ENCODE measurements at regions not wholly inside any gene's neighbourhood (a gene's known extent, or its start where the extent isn't known, plus 50 kb on each side); places are given as distances from the start of the nearest gene placed in this dataset.

DNA sequence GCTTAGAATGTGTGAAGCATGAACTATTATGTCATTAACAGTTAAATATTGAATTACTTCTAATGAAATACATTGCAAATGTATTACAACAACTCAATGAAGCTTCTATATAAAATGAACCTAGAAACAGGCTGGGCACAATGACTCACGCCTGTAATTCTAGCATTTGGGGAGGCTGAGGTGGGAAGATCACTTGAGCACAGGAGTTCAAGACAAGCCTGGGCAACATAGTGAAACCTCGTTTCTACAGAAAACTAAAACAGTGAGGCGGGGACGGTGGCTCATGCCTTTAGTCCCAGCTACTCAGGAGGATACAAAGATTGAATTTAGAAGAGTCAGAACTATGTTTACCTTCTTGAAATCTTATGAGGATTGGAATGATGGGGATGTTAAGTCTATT lies 505.1 kb downstream of the SLITRK5 start:
- no peaks in the 10 kb centered on the region for H3K36me3 ChIP-seq (ENCODE audit: low read depth)
- intact Hi-C loops (cut with micrococcal nuclease; ENCODE audit: unreplicated experiment), result no loop called here
- H3K27me3 ChIP-seq (ENCODE audit: insufficient read depth, low read depth), result no peaks in the 10 kb centered on the region

DNA sequence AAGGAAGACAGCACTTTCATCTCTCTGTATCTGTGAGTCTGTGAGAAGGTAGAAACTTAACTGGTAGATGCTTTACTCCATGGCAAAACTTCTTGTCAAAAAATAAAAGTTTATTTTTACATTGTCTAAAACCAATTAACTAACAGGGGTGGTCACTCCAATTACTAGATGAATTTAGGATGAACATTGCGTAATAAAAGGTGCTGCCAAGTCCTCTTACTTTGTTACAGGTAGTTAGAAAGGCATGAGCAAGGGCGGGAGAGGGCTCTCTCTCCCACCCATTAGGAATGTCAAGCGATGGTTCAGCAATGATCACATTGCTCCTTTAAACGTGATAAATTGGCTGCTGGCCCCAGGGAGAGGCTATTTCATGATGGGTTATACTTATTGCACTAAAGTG lies 512.3 kb downstream of the SLITRK5 start:
- Histone ChIP-seq H3K27me3 (ENCODE audit: insufficient read depth, low read depth) (no peaks in the 10 kb centered on the region), H3K9me2 (ENCODE audit: insufficient read depth) (no peaks in the 10 kb centered on the region), H3K9me3 (ENCODE audit: insufficient read depth, low read depth) (no peaks in the 10 kb centered on the region), H3K36me3 (ENCODE audit: low read depth) (no peaks in the 10 kb centered on the region), H2AFZ (no peak overlapping the region), H3K4me2 (no peak overlapping the region), H3K4me1 (replicated peaks; ENCODE audit: insufficient read depth) (no peaks in the 10 kb centered on the region), H3K27ac (no peak overlapping the region), H3K79me2 (ENCODE audit: low read depth) (no peaks in the 10 kb centered on the region), H3K4me3 (no peak overlapping the region), H3F3A (ENCODE audit: insufficient read depth, low read depth) (no peaks in the 10 kb centered on the region), H4K20me1 (ENCODE audit: insufficient read depth) (no peaks in the 10 kb centered on the region)
- DNase-seq, result no peak
- TF ChIP-seq EZH2 (IDR thresholded peaks at IDR 0.05; ENCODE audit: low read depth), result no peak
- TF ChIP-seq, protein P1, sequence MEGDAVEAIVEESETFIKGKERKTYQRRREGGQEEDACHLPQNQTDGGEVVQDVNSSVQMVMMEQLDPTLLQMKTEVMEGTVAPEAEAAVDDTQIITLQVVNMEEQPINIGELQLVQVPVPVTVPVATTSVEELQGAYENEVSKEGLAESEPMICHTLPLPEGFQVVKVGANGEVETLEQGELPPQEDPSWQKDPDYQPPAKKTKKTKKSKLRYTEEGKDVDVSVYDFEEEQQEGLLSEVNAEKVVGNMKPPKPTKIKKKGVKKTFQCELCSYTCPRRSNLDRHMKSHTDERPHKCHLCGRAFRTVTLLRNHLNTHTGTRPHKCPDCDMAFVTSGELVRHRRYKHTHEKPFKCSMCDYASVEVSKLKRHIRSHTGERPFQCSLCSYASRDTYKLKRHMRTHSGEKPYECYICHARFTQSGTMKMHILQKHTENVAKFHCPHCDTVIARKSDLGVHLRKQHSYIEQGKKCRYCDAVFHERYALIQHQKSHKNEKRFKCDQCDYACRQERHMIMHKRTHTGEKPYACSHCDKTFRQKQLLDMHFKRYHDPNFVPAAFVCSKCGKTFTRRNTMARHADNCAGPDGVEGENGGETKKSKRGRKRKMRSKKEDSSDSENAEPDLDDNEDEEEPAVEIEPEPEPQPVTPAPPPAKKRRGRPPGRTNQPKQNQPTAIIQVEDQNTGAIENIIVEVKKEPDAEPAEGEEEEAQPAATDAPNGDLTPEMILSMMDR (conservative IDR thresholded peaks at IDR 0.05), result no peak
- ChIA-PET CTCF (no interaction called here), POLR2A (ENCODE audit: unreplicated experiment) (no interaction called here)
- BruUV-seq (replicated peaks), result no TSS peak
- intact Hi-C loops (cut with micrococcal nuclease; ENCODE audit: unreplicated experiment), result no loop called here

More for the DNA sequence above, 505.1 kb downstream of the SLITRK5 start:
- no peak overlapping the region for H3K4me3 ChIP-seq
- H4K20me1 ChIP-seq (ENCODE audit: insufficient read depth), result no peaks in the 10 kb centered on the region
- H2AFZ ChIP-seq, result no peak overlapping the region
- TF ChIP-seq, protein P1 (conservative IDR thresholded peaks at IDR 0.05), result no peak
- no peak for TF ChIP-seq EZH2 (IDR thresholded peaks at IDR 0.05; ENCODE audit: low read depth)
- no peaks in the 10 kb centered on the region for H3K9me2 ChIP-seq (ENCODE audit: insufficient read depth)
- CTCF ChIA-PET, result no interaction called here
- H3K79me2 ChIP-seq (ENCODE audit: low read depth), result no peaks in the 10 kb centered on the region
- no peak for DNase-seq
- H3K4me1 ChIP-seq (replicated peaks; ENCODE audit: insufficient read depth), result no peaks in the 10 kb centered on the region
- POLR2A ChIA-PET (ENCODE audit: unreplicated experiment), result no interaction called here
- H3K4me2 ChIP-seq, result no peak overlapping the region
- H3F3A ChIP-seq (ENCODE audit: insufficient read depth, low read depth), result no peaks in the 10 kb centered on the region
- H3K27ac ChIP-seq, result no peak overlapping the region
- BruUV-seq (replicated peaks), result no TSS peak
- H3K9me3 ChIP-seq (ENCODE audit: insufficient read depth, low read depth), result no peaks in the 10 kb centered on the region

DNA sequence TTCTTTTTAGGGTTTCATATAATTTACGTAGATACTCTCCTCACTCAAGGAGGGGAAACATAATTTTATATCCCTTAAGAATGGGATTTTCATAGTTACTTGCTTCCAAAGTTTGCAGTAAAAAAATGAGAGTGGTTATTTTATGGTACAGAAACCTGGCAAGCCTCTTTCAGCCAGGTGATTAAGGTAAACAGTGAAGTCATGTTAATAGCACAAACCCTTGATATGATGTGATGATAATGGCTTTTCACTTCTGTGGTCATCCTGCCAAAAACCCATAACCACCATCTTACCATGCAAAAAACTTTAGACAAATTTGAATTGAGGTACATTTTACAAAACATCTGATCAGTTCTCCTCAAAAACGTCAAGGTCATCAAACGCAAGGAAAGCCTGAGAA lies 517.8 kb downstream of the SLITRK5 start:
- TF ChIP-seq, protein P1 (conservative IDR thresholded peaks at IDR 0.05), result no peak
- TF ChIP-seq EZH2 (IDR thresholded peaks at IDR 0.05; ENCODE audit: low read depth), result no peak
- H3K4me1 ChIP-seq (replicated peaks; ENCODE audit: insufficient read depth), result no peaks in the 10 kb centered on the region
- H2AFZ ChIP-seq, result no peak overlapping the region
- intact Hi-C loops (cut with micrococcal nuclease; ENCODE audit: unreplicated experiment), result no loop called here
- H3K27ac ChIP-seq, result no peak overlapping the region
- H3K79me2 ChIP-seq (ENCODE audit: low read depth), result no peaks in the 10 kb centered on the region
- no TSS peak for BruUV-seq (replicated peaks)
- H3K4me2 ChIP-seq, result no peak overlapping the region
- no peaks in the 10 kb centered on the region for H3F3A ChIP-seq (ENCODE audit: insufficient read depth, low read depth)
- DNase-seq, result no peak
- H3K27me3 ChIP-seq (ENCODE audit: insufficient read depth, low read depth), result no peaks in the 10 kb centered on the region
- no peaks in the 10 kb centered on the region for H4K20me1 ChIP-seq (ENCODE audit: insufficient read depth)
- H3K4me3 ChIP-seq, result no peak overlapping the region
- H3K36me3 ChIP-seq (ENCODE audit: low read depth), result no peaks in the 10 kb centered on the region
- ChIA-PET POLR2A (ENCODE audit: unreplicated experiment) (no interaction called here), CTCF (no interaction called here)
- H3K9me2 ChIP-seq (ENCODE audit: insufficient read depth), result no peaks in the 10 kb centered on the region
- no peaks in the 10 kb centered on the region for H3K9me3 ChIP-seq (ENCODE audit: insufficient read depth, low read depth)
